ENCODE measurements at regions not wholly inside any gene's neighbourhood (a gene's known extent, or its start where the extent isn't known, plus 50 kb on each side); places are given as distances from the start of the nearest gene placed in this dataset.

GRCh38 chr4:11312389-11312788 is 116.3 kb downstream of the HS3ST1 start:
- no peak overlapping the region for H3K27ac ChIP-seq
- peak in 1 of 2 donors; percentile 8 for DNase-seq (ENCODE audit: low spot score in 2 of 2)
- TF ChIP-seq EP300 (IDR thresholded peaks at IDR 0.05) (no peak), CTCF (IDR thresholded peaks at IDR 0.05) (no peak), POLR2A (IDR thresholded peaks at IDR 0.05) (no peak)
- no peaks in the 10 kb centered on the region for H3K4me1 ChIP-seq
- H3K9me3 ChIP-seq: no peaks in the 10 kb centered on the region
- H3K27me3 ChIP-seq: no peaks in the 10 kb centered on the region
- no peak overlapping the region for H3K4me3 ChIP-seq
- H3K36me3 ChIP-seq: no peaks in the 10 kb centered on the region

- TF ChIP-seq EP300 (IDR thresholded peaks at IDR 0.05): no peak
- TF ChIP-seq POLR2A (IDR thresholded peaks at IDR 0.05): no peak
- no peak for TF ChIP-seq CTCF (IDR thresholded peaks at IDR 0.05)
- no peak overlapping the region for H3K27ac ChIP-seq
- no peaks in the 10 kb centered on the region for H3K36me3 ChIP-seq
- no peak overlapping the region for H3K4me3 ChIP-seq
- DNase-seq (ENCODE audit: low spot score in 2 of 2): no peak
- H3K4me1 ChIP-seq: no peaks in the 10 kb centered on the region
- WGBS, 2 donors: 70 to 83% methylated on average over 4 of the region's 4 CpGs
- no peaks in the 10 kb centered on the region for H3K27me3 ChIP-seq
- no peaks in the 10 kb centered on the region for H3K9me3 ChIP-seq
Observed at GRCh38 chr4:11301075-11301660, 127.5 kb downstream of the HS3ST1 start.

- H3K9me3 ChIP-seq: no peaks in the 10 kb centered on the region
- DNase-seq (ENCODE audit: low spot score in 2 of 2): no peak
- TF ChIP-seq EP300 (IDR thresholded peaks at IDR 0.05): no peak
- no peak for TF ChIP-seq POLR2A (IDR thresholded peaks at IDR 0.05)
- TF ChIP-seq CTCF (IDR thresholded peaks at IDR 0.05): no peak
- H3K27ac ChIP-seq: no peak overlapping the region
- H3K36me3 ChIP-seq: no peaks in the 10 kb centered on the region
- H3K27me3 ChIP-seq: no peaks in the 10 kb centered on the region
- H3K4me3 ChIP-seq: no peak overlapping the region
- no peaks in the 10 kb centered on the region for H3K4me1 ChIP-seq
- WGBS, 2 donors: 78 to 82% methylated on average over 5 of the region's 5 CpGs
Observed at GRCh38 chr4:11299836-11300235, 128.9 kb downstream of the HS3ST1 start.

GRCh38 chr4:11299016-11299415 is 129.7 kb downstream of the HS3ST1 start:
- Histone ChIP-seq H3K27ac (no peak overlapping the region), H3K9me3 (no peaks in the 10 kb centered on the region), H3K36me3 (no peaks in the 10 kb centered on the region), H3K4me3 (no peak overlapping the region), H3K27me3 (no peaks in the 10 kb centered on the region), H3K4me1 (no peaks in the 10 kb centered on the region)
- no peak for DNase-seq (ENCODE audit: low spot score in 2 of 2)
- TF ChIP-seq CTCF (IDR thresholded peaks at IDR 0.05) (no peak), POLR2A (IDR thresholded peaks at IDR 0.05) (no peak), EP300 (IDR thresholded peaks at IDR 0.05) (no peak)
- WGBS, 2 donors: 88 to 89% methylated on average over 6 of the region's 6 CpGs

- DNase-seq (ENCODE audit: low spot score in 2 of 2): no peak
- TF ChIP-seq EP300 (IDR thresholded peaks at IDR 0.05): no peak
- TF ChIP-seq CTCF (IDR thresholded peaks at IDR 0.05): no peak
- TF ChIP-seq POLR2A (IDR thresholded peaks at IDR 0.05): no peak
- WGBS, 2 donors: 57 to 79% methylated on average over 1 of the region's 1 CpG
- Histone ChIP-seq H3K4me3 (no peak overlapping the region), H3K4me1 (no peaks in the 10 kb centered on the region), H3K36me3 (no peaks in the 10 kb centered on the region), H3K9me3 (no peaks in the 10 kb centered on the region), H3K27ac (no peak overlapping the region), H3K27me3 (no peaks in the 10 kb centered on the region)
Observed at GRCh38 chr4:11298451-11298850, 130.2 kb downstream of the HS3ST1 start.

Data from tibial nerve (tissue), 4 donors.